HG03196 (cell line): ENCODE measurements at regions not wholly inside any gene's neighbourhood (a gene's known extent, or its start where the extent isn't known, plus 50 kb on each side); places are given as distances from the start of the nearest gene placed in this dataset.

Experiments used
- ATAC-seq: cut with Tn5 transposase; IDR thresholded peaks from one replicate; pipeline ENCODE4 v1.9.1; 2021; ENCODE audit not compliant: unreplicated experiment

GRCh38 chr12:92210071-92210470, 64.4 kb upstream of the BTG1 start:
- ATAC-seq, result no peak

- peak; percentile 79 for ATAC-seq
Measured at GRCh38 chr12:92208613-92209121, 63.0 kb upstream of the BTG1 start.

GRCh38 chr12:92206596-92206995, 61.0 kb upstream of the BTG1 start:
- ATAC-seq, result no peak

- ATAC-seq, result no peak
Measured at GRCh38 chr12:92206011-92206410, 60.4 kb upstream of the BTG1 start.

GRCh38 chr12:92199819-92200576, 54.4 kb upstream of the BTG1 start:
- ATAC-seq, result no peak

- no peak for ATAC-seq
Measured at GRCh38 chr12:92197815-92198214, 52.2 kb upstream of the BTG1 start.

- no peak for ATAC-seq
Measured at GRCh38 chr12:92196368-92196767, 50.7 kb upstream of the BTG1 start.
